NCI-H2107 (cell line): ENCODE measurements at regions not wholly inside any gene's neighbourhood (a gene's known extent, or its start where the extent isn't known, plus 50 kb on each side); places are given as distances from the start of the nearest gene placed in this dataset.

Experiments
- DNase-seq: peaks from one replicate; lab custom pipeline; 2025; lab: John Stamatoyannopoulos, UW

GRCh38 chr4:85260064-85260463, 214.9 kb upstream of the ARHGAP24 start:
- DNase-seq, result no peak

GRCh38 chr4:85265234-85265633, 209.7 kb upstream of the ARHGAP24 start:
- DNase-seq, result no peak

- no peak for DNase-seq
Observed at GRCh38 chr4:85268188-85268587, 206.8 kb upstream of the ARHGAP24 start.

- DNase-seq, result no peak
Observed at GRCh38 chr4:85268961-85269360, 206.0 kb upstream of the ARHGAP24 start.

GRCh38 chr4:85274955-85275354, 200.0 kb upstream of the ARHGAP24 start:
- DNase-seq, result no peak

GRCh38 chr4:85280963-85281362, 194.0 kb upstream of the ARHGAP24 start:
- DNase-seq, result no peak

- DNase-seq, result no peak
Observed at GRCh38 chr4:85291226-85291625, 183.7 kb upstream of the ARHGAP24 start.

GRCh38 chr4:85298037-85298436, 176.9 kb upstream of the ARHGAP24 start:
- no peak for DNase-seq

GRCh38 chr4:85302193-85302736, 172.7 kb upstream of the ARHGAP24 start:
- DNase-seq, result no peak

GRCh38 chr4:85302756-85303155, 172.2 kb upstream of the ARHGAP24 start:
- DNase-seq, result no peak

GRCh38 chr4:85318415-85318814, 156.5 kb upstream of the ARHGAP24 start:
- no peak for DNase-seq

- no peak for DNase-seq
Observed at GRCh38 chr4:85358831-85359230, 116.1 kb upstream of the ARHGAP24 start.

GRCh38 chr4:85362550-85362949, 112.4 kb upstream of the ARHGAP24 start:
- DNase-seq, result no peak

GRCh38 chr4:85367815-85368214, 107.1 kb upstream of the ARHGAP24 start:
- no peak for DNase-seq

- no peak for DNase-seq
Observed at GRCh38 chr4:85368240-85368639, 106.7 kb upstream of the ARHGAP24 start.

GRCh38 chr4:85368932-85369331, 106.0 kb upstream of the ARHGAP24 start:
- no peak for DNase-seq

- DNase-seq, result no peak
Observed at GRCh38 chr4:85369703-85370380, 105.1 kb upstream of the ARHGAP24 start.

GRCh38 chr4:85370400-85371032, 104.4 kb upstream of the ARHGAP24 start:
- DNase-seq, result no peak

GRCh38 chr4:85372966-85373365, 102.0 kb upstream of the ARHGAP24 start:
- DNase-seq, result no peak

GRCh38 chr4:85376285-85376684, 98.7 kb upstream of the ARHGAP24 start:
- DNase-seq, result no peak

GRCh38 chr4:85381968-85382367, 93.0 kb upstream of the ARHGAP24 start:
- no peak for DNase-seq

GRCh38 chr4:85391071-85391470, 83.9 kb upstream of the ARHGAP24 start:
- no peak for DNase-seq

- DNase-seq, result no peak
Observed at GRCh38 chr4:85391589-85392410, 83.2 kb upstream of the ARHGAP24 start.
